ENCODE measurements at regions not wholly inside any gene's neighbourhood (a gene's known extent, or its start where the extent isn't known, plus 50 kb on each side); places are given as distances from the start of the nearest gene placed in this dataset.

DNA sequence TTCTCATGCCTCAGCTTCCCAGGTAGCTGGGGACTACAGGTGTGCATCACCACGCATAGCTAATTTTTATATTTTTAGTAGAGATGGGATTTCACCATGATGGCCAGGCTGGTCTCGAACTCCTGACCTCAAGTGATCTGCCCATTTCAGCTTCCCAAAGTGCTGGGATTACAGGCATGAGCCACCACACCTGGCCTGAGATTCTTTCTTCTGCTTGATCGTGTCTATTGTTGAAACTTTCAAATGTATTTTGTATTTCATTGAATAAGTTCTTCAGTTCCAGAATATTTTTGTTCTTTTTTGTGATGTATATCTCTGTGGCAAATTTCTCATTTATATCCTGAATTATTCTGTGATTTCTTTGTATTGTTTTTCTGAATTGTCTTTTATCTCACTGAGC, 1063.3 kb upstream of the WWC1 start:
- DNase-seq = no peak

DNA sequence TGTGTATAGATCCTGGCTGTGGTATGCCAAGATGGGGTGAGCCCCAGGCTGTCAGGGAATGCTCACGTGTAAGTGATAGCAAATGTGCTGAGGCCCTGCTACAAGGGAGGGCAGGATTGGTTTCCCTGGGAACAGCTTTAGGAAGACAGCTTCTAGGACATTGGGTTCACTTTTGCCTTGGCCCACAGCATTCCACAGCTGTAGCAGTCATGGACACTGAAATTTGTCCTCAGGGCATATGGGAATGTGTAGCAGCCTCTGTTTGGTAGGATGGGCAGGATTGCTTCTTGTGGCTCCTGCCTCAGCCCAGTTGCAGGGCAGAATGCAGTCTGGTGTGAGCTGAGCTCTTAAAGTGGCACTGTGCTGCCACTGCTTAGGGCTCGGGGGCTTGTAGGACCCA, 1061.7 kb upstream of the WWC1 start:
- DNase-seq = no peak

DNA sequence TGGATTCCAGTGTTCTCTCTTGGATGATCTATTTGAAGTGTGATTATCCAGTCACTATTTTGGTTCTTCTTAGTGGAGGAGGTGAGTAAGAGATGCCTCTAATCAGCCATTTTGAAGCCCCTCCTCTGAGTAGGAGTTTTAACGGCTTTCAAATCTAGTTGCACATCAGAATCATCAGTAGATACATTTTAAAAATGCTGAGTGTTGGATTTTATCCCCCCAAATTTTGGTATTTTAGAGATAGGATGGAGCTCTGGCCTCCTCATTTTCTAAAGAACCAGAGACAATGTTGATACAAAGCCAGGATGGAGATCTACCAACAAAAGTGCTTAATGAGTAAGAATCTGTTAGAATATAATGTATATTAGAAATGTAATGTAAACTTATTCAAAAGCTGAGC, 1061.0 kb upstream of the WWC1 start:
- no peak for DNase-seq

DNA sequence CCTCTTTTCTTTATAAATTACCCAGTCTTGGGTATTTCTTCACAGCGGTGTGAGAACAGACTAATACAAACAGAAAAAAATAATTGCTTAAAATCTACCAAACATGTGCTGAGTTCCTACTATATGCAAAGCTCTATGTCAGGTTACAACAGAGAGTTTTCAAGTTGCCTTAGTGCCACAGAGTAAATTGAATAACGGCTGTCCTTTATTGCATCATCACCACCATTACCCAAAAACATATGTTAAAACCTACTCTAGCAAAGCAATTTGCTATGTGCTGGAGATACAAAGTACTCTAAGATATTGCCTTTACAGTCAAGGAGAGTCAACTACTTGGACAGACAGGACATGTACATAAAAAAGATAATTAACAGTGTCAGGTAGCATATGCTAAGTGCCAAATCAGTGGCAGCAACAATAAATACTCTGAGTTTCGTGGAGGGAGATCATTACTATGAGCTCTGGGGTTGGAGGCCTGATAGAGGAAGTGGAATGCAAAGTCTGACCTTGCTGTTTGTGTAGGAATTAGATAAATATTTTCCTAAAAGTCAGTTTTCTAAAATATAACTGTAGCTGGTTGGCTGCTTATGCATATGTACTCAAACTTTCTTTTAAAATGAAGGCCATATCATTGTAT, 1058.7 kb upstream of the WWC1 start:
- DNase-seq = no peak

DNA sequence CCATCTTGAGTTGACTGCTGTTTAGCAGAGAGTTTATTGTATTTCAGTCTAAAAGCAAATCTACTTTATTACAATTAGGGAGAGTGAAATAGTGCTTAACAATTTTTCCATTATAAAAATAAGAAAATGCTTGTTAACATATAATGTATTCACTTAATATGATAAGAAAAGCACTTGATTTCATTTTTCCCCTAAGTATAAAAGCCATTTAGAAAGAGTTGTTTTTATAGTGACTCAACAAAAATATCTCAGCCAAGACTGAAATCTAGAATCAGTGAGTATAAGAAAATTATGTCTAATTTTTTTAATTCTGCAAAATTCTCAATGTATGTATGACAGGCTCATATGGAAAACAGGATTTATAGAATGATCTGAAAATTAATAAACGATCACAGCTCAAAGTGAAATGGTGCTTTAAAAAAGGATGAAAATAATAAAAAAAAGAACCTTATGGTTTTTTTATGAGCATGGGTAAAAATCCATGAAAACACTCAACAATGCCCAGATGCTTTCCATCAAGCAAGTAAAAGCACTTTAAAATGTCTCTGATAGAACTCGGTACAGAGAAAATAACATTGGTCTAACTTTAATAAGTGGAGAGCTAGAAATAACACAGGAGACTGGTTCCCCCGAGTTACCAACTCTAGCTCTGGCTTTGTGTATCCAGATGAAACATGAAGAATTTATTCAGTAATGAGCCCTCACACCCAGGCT, 1057.8 kb upstream of the WWC1 start:
- DNase-seq = no peak

DNA sequence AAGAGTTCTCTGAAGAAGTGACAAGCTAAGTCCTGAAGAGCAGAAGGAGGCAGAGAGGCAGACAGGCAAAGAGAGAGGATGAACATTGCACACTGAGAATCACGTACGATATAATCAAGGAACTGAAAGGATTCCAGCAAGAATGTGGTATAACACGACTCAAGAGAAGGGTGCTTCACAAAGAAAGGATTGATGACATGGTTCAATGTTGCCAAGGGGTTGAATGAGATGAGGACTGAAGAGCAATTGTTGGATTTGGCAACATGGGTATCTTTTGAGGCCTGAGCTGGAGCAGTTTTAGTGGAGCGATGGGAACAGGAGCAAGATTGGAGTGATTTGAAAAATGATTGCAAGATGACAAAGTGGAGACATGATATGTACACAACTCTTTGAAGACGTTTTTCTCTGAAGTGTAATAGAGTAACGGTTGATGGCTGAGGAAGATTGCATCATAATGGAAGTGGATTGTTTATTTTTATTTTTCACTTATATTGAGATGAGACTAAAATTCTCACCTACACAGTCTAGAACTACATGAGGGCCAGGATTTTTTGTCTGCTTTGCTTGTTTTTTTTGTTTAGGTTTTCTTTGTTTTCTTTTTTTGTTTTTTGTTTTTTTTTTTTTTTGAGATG, 1049.9 kb upstream of the WWC1 start:
- DNase-seq = no peak

DNA sequence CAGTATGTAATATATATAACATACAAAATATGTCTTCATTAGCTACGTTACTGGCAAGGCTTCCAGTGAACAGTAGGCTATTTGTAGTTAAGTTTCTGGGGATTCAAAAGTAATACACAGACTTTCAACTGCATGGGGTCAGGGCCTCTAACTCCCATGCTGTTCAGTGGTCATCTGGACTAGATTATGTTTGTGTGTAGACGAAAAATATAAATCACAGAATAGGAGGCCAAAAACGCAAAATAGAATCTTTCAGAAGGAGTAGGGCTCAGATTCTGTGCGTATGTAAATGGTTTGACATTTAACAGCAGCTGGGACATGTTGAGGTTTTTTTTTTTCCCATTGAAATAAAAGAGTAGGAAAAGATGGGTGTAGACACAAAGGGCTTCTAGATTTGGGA, 1048.7 kb upstream of the WWC1 start:
- DNase-seq = peak; percentile 9

DNA sequence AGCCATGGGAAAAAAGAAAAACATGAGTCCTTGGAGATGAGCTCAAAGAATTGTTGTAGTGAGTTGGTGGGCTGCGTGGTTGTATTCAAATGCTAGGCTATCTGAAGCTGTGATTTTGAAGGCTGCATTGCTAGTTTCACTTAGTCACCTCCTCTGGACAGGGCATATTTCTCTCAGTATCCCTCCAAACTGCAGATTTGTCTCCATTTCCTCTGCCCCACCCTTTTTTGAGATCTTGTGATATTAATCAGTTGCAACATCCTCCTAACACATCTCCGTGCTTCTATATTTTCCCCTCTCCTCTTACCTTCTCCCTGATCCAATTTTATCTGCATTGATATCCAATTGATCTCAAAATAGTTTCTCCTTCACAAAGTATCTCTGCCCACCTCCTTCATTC, 1048.0 kb upstream of the WWC1 start:
- DNase-seq = no peak

DNA sequence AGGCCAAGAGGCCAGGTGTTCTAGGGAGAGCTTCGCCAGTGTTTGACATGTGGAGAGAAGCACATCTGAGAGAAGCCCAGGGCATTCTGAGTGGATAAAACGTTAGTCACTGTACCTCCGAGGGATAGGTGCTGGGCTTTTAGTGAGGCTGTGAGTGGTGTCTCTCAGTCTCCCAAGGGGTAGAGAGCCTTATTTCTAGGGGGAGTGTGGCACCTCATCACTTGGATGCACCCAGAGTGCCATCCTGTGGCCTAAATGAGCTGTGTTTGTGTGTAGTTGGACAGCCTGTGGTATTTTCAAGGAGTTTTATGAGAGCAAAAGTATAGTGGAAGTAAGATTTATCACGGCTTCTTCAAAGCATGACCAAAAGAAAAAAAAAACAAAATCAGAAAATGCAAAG, 1046.9 kb upstream of the WWC1 start:
- DNase-seq = no peak

DNA sequence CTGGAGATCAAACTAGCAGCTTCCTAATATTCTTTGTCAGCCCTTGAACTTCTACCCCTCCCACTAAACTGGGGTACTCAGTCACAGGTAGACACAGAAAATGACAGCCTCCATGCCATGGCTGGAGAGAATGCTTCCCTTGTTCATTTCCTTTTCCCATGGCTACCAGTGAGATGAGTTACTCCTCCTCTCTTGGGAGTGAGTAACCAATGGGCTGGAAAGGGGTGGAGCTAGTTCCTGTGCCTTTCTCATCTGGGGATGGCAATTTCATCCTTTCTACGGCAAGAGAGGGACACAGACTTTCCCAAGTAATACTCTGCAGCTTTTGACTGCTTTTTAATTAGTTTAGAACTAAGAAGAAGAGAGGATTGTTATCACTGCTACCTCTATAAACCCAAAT, 1045.6 kb upstream of the WWC1 start:
- no peak for DNase-seq

DNA sequence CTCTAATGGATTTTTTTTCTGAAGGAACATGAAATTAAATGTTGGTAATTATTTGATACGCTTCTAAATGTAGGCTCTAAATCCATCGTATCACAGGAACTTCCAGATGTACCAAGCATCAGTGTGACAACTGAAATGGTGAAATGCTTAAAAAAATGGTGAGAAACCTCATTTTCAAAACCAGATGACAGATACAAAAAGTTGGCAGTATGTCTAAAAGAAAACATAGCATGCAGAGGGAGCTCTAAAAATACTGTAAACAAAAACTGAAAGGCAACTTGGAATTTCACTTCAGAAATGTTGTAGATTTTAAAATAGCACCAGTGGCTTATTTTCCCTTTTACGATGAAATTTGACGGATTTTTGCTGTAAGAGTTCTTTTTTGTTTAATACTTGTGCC, 1043.6 kb upstream of the WWC1 start:
- no peak for DNase-seq

DNA sequence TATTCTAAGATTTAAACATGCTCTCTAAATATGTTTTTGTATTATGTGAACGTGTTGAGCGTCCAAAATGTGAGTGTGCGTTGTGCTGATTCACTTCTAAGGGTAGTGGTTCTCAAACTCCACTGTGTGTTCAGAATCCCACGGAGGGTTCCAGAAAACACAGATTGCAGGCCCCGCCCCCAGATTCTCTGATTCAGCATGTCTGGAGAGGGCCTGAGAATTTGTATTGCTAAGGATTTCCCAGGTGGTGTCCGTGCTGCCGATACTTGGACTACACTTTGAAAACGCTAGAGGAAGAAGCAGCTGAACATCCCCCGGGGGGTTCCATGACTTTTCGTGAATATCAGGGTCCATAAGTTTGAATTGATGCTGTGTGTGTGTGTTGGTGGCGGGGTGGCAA, 1043.2 kb upstream of the WWC1 start:
- no peak for DNase-seq

DNA sequence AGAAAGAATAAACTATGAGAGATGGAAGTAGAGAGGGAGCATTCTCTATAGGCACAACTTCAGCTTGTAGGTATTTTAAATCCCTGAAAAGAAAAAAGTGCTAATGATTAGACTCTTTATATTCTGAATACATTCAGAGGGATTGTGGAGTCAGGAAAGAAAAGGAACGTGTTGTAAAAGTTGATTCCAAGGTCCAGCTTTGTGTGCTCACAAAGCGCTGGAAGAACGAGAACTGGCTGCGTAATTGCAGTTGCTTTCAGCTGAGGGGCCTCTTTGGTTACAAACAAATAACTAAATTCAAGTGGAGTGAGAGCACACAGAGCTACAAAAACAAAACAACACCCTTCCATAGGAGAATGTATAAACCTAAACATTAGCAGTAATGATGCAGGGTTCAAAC, 1040.4 kb upstream of the WWC1 start:
- no peak for DNase-seq

DNA sequence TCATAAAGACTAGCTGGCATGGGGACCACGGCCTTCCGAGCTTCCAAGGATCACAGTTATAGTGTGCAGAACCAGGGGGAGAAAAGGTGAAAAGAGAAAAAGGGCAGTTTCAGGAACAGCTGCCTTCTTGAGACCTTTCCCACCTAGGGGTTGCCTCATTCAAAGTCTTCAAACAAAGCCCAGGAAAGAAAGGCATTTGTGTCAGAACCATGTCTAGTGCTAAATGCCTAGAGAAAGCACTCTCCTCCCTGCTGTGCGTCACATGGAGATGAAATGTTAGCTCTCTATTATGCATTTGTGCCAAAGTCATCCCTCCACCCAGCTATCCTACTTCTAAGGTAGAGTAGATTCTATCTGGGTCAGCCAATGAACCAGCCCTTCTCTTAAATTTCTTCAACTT, 1037.3 kb upstream of the WWC1 start:
- DNase-seq = no peak

DNA sequence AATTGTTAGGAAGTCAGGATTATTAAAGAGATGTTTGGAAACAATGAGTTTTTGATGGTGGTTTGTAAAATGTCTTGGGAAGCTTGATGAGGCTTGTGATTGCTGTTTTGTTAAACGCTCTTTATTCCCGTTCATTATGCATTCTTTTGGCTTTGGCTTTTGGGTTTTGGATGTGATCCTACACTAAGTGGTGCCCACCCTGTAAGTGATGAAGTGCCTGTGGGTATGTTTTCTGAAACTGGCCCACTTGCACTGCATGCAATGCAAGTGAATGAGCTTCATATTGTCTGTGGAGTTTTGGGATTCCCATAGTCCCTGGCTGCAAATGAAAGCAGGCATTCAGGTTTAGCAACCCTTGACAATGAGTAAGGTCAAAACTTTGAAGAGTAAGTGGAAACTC, 1035.5 kb upstream of the WWC1 start:
- DNase-seq = no peak

DNA sequence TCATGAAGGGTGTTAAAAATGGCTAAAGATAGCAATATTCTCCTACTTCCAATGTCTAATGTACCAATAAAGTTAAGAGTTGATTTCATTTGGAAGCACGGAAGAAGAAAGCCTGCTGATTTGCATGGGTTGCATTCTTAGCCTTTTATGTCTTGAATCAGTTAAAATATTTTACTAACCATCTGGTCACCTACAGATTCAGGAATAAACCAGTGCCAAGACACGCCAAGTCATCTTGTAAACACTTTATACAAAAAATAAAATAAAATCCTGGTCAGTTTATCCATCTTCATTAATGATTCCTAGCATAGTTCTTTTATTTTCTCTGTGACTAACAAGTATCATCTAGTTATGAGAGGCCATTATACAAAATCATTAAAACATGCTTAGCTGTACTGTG, 1031.6 kb upstream of the WWC1 start:
- no peak for DNase-seq

DNA sequence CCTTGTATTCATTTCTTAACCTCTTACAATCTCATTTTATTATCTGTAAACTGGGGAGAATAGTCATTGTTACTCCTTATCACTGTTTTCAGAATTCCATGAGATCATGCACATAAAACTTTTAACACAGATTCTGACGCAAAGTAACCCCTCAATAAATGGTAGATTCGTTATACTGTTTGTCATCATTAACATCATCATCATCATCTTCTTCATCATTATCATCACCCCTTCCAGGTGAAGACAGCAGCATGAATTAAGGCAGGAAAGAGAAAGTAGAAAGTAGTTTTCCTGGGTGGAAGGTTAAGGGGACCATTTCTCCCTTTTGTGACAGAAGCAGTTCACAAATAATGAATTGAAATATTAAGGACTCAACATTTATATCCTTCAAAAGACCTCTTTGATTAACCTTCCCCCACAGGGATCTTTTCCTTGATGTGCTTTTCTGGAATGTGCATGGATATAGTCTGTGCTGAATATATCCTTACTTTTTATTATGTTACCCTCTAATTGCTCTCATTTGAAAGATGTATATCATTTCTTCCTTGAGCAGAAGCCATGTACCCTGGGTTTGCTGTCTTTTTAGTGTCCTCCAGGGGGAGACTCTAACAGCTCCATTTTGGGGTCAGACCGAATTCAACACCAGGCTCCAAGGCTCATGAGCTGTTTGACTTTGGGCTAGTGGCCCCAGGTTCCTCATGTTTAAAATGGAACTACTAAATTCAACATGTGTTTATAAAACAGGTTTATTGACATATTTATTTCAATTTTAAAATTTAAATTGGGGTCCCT, 1029.9 kb upstream of the WWC1 start:
- DNase-seq = no peak

DNA sequence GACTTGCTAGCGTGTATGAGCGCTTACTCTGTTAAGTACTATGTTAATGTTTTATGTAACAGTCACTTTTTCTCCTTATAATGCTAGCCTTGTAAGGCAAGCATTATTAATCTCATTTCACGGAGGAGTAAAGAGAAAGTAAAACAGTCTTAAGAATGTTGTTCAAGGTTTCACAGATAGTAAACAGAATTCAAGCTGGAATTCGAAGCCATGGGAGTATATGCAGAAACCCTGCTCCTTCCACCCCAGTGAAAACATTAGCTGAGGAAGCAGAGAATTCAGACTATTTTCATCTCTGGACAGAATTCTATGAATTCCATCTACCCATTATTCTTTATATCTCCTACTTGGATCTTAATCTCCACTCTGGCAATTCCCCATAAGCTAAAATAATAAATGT, 1028.3 kb upstream of the WWC1 start:
- no peak for DNase-seq

DNA sequence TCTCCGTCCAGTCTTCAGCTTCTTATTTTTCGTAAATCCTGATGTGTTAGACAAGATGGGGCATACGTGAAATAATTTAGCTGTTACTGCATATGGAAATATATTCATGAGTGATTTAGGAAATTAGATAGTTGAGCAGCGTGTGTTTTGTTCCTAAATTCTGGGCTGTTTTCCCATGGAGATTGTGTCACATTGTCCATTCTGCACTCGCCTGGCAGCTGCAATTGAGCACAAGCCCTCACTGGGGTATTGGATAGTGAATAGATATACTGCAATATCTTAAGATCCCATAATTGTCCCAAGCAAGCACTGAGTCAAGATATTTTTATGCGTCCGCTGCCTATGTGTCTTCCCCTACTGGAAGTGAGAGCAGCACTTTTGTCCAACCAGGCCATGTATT, 1027.1 kb upstream of the WWC1 start:
- no peak for DNase-seq

DNA sequence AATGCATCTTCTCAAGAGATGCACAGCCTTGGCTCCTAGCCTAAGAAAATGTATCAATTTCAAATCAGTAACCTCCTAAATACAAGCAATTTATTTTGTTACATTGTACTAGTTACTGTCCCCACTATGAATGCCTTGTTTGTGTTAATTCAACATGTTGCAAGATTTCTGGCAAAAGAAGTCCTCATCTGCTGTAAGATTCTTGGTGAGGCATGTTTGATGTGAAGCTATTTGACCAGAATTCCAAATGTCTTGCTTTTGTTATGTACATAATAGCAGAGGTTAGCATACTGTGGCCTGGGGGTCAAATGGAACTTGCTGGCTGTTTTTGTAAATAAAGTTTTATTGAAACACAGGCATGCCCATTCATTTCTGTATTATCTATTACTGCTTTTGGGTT, 1023.1 kb upstream of the WWC1 start:
- DNase-seq = no peak

DNA sequence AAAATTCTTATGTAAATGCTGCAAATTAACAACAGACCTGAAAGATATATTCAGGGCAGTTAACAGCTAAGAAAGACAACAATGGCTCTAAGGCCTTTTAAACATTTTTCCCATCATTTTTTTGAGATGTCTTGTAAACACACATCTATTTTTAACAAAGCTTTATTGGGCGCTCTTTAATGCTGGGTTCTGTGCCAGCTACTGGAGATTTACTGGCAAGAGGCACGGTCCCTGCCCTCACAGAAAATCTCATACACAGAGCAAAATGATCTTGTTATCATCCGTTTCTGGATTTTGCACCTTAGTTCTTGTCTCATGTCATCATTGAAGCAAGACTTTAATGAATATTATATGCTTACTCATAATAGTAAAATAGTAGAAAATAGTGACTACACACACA, 1022.3 kb upstream of the WWC1 start:
- no peak for DNase-seq

DNA sequence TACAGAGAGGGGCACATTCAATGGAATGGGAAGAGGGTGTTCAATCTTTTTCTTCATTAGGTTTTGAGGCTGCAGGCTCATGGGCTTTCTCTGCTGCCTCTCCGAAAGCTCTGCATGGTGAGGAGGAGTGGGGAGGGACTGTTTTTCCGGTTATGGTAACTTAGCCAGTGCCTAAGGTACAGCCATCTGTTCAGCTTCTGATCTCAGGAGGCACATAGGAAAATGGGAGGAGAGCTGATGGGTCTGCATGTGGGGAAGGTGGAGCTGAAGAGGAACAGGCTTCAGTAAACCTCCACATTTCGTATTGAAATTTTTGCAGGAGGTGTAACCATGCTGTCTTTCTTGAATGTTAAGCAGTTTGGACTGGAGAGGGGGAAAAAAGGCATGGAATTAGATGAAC, 1020.4 kb upstream of the WWC1 start:
- DNase-seq = no peak

DNA sequence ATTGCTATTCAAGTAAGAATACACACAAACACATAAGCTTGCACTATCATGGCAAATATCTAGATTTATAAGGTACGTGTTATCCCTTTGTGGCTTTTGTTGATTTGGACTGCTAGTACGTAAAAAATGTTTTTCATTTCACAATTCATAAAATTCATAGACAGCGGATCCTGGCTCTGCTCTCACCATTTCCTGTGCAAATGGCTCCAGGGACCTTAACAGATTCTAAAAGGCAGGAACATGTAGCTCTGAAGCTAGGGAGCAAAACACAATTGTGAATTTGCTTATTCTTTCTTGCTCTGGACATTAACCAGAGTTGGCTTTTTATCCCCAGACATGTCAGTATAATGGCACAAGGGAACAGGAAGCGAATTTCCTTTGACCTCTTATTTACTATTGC, 1019.9 kb upstream of the WWC1 start:
- DNase-seq = peak; percentile 26

DNA sequence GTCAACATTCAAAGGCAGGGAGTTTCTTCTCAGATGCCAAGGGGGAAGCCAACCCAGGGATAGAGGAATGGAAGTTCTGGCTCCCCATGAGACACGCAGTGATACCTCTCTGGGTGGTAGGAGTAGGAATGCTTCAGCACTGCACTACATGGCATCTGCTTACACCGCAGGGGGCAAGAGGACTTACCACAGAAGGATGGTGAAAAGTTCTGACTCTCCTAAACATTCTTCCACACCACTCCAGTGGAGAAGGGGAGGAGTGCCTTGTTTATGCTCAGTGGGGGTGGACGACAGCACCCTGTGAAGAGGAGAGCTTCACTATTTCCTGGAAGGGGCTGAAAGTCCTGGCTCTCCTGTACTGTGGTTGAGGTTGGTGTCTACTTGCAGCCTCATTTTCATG, 1011.3 kb upstream of the WWC1 start:
- DNase-seq = no peak
